Spleen (tissue), 11 donors: ENCODE measurements at regions not wholly inside any gene's neighbourhood (a gene's known extent, or its start where the extent isn't known, plus 50 kb on each side); places are given as distances from the start of the nearest gene placed in this dataset.

Experiments
- DNase-seq: peaks from one replicate; pipeline ENCODE4 v3.0.0-alpha.2; 2020
- H3K27ac ChIP-seq, 8 donors: fragments of 200-600 bp; sonication (generic) in 7 of 8; 1 replicate in 4 of 8; 2 replicates in 4 of 8; pipeline versions ENCODE4 v1.5.0 to v1.8.0; 2016 to 2021; ENCODE audit warnings: inconsistent platforms in 4 of 8, mild to moderate bottlenecking in 4 of 8, moderate library complexity in 1 of 8
- H3K27me3 ChIP-seq, 7 donors: fragments of 200-600 bp; sonication (generic) in 6 of 7; replicated peaks in 1 of 7; 1 replicate in 4 of 7; 2 replicates in 3 of 7; pipeline versions ENCODE4 v1.5.0 to v1.8.0; 2016 to 2021; ENCODE audit warnings: inconsistent platforms in 3 of 7, mild to moderate bottlenecking in 1 of 7
- H3K36me3 ChIP-seq, 6 donors: fragments of 200-600 bp; sonication (generic) in 5 of 6; 1 replicate in 4 of 6; 2 replicates in 2 of 6; pipeline versions ENCODE4 v1.5.0 to v1.8.0; 2016 to 2021; ENCODE audit warnings: inconsistent platforms in 2 of 6
- H3K4me1 ChIP-seq, 6 donors: fragments of 200-600 bp; sonication (generic) in 5 of 6; 1 replicate in 3 of 6; 2 replicates in 3 of 6; pipeline versions ENCODE4 v1.5.0 to v1.8.0; 2016 to 2021; ENCODE audit warnings: inconsistent platforms in 3 of 6
- H3K4me3 ChIP-seq, 8 donors: fragments of 200-600 bp; sonication (generic) in 7 of 8; 1 replicate in 4 of 8; 2 replicates in 4 of 8; pipeline versions ENCODE4 v1.5.0 to v1.8.0; 2016 to 2021; ENCODE audit warnings: inconsistent platforms in 4 of 8, mild to moderate bottlenecking in 4 of 8, moderate library complexity in 2 of 8
- H3K9me3 ChIP-seq, 8 donors: fragments of 200-600 bp; sonication (generic) in 7 of 8; 1 replicate in 4 of 8; 2 replicates in 4 of 8; pipeline versions ENCODE4 v1.5.0 to v1.8.0; 2016 to 2021; ENCODE audit warnings: inconsistent platforms in 4 of 8
- CTCF ChIP-seq, 11 experiments: fragments of 200-600 bp in 7 of 11; fragments of 450-650 bp in 4 of 11; sonication (generic) in 4 of 11; IDR thresholded peaks in 8 of 11; conservative IDR thresholded peaks in 3 of 11; 1 replicate in 7 of 11; 2 replicates in 4 of 11; pipeline versions ENCODE4 v1.4.0 to v1.8.0; 2016 to 2021; ENCODE audit warnings: antibody characterized with exemption in 11 of 11, inconsistent platforms in 4 of 11, mild to moderate bottlenecking in 1 of 11
- POLR2A ChIP-seq, 3 donors: fragments of 450-650 bp; IDR thresholded peaks; one replicate each; pipeline ENCODE4 v1.5.1; 2017; ENCODE audit warnings: antibody characterized with exemption in 3 of 3, mild to moderate bottlenecking in 1 of 3
- POLR2AphosphoS5 ChIP-seq, 3 donors: sonication (generic); formaldehyde crosslinking; IDR thresholded peaks; one replicate each; pipeline ENCODE4 v1.5.1; 2017; ENCODE audit warnings: antibody characterized with exemption in 3 of 3
- WGBS, 5 donors: extraction: QIAGEN DNeasy Blood & Tissue Kit in 3 of 5; methylation state at CpG; one replicate each; pipeline versions ENCODE4 v1.1.5 to v1.1.7; 2013 to 2018; 5-methylcytosine and 5-hydroxymethylcytosine counted together
- intact Hi-C: fragments of 100-400 bp; cut with DNase I; formaldehyde crosslinking; loops from one replicate; pipeline ENCODE4 v1.15.0; 2023; ENCODE audit warnings: low total_unique reads
- donor health status: healthy with polysubstance abuse.
- donor health status: DM: no; HTN: no; CAD: no; lungs with moderate emphysema.
- donor health status: DM: no; HTN: no; CAD: no.
- donor health status: Bipolar disorder and iron deficiency.
- donor health status: healthy.
- donor health status: DM: no; HTN: no; CAD: no.
- donor health status: DM: yes; HTN: yes; CAD: no.

GRCh38 chr2:129467941-129468340 is 511.5 kb upstream of the RAB6C start:
- no peaks in the 10 kb centered on the region for H3K4me1 ChIP-seq
- TF ChIP-seq CTCF (IDR thresholded peaks at IDR 0.05 in 8 of 11, conservative IDR thresholded peaks at IDR 0.05 in 3 of 11) (no peak), POLR2AphosphoS5 (IDR thresholded peaks at IDR 0.05) (no peak)
- H3K27me3 ChIP-seq, result no peaks in the 10 kb centered on the region
- no peak overlapping the region for H3K27ac ChIP-seq
- H3K36me3 ChIP-seq, result no peaks in the 10 kb centered on the region
- no peak overlapping the region for H3K4me3 ChIP-seq
- no peak for DNase-seq
- intact Hi-C loops, result no loop called here
- H3K9me3 ChIP-seq, result peaks cover 0 to 6% (median 0%) of the 10 kb centered on the region in 8 donors
- WGBS, 5 donors, result 61 to 78% (median 74%) methylated on average over 3 of the region's 3 CpGs

- intact Hi-C loops, result no loop called here
- 87 to 93% (median 92%) methylated on average over 5 of the region's 5 CpGs for WGBS, 5 donors
- Histone ChIP-seq H3K9me3 (peaks cover 0 to 6% (median 0%) of the 10 kb centered on the region in 8 donors), H3K4me3 (no peak overlapping the region), H3K27me3 (no peaks in the 10 kb centered on the region), H3K36me3 (no peaks in the 10 kb centered on the region), H3K27ac (no peak overlapping the region), H3K4me1 (no peaks in the 10 kb centered on the region)
- DNase-seq, result no peak
- no peak for TF ChIP-seq CTCF (IDR thresholded peaks at IDR 0.05 in 8 of 11, conservative IDR thresholded peaks at IDR 0.05 in 3 of 11)
- no peak for TF ChIP-seq POLR2AphosphoS5 (IDR thresholded peaks at IDR 0.05)
- no peak for TF ChIP-seq POLR2A (IDR thresholded peaks at IDR 0.05)
These were observed 510.6 kb upstream of the RAB6C start for GRCh38 chr2:129468879-129469278.

- no peak overlapping the region for H3K27ac ChIP-seq
- peaks cover 0 to 6% (median 0%) of the 10 kb centered on the region in 8 donors for H3K9me3 ChIP-seq
- 66 to 83% (median 73%) methylated on average over 5 of the region's 5 CpGs for WGBS, 5 donors
- TF ChIP-seq POLR2A (IDR thresholded peaks at IDR 0.05), result no peak
- TF ChIP-seq CTCF (IDR thresholded peaks at IDR 0.05 in 8 of 11, conservative IDR thresholded peaks at IDR 0.05 in 3 of 11), result no peak
- no peak for TF ChIP-seq POLR2AphosphoS5 (IDR thresholded peaks at IDR 0.05)
- H3K27me3 ChIP-seq, result no peaks in the 10 kb centered on the region
- no peaks in the 10 kb centered on the region for H3K36me3 ChIP-seq
- H3K4me1 ChIP-seq, result no peaks in the 10 kb centered on the region
- H3K4me3 ChIP-seq, result no peak overlapping the region
- intact Hi-C loops, result no loop called here
- no peak for DNase-seq
These were observed 510.1 kb upstream of the RAB6C start for GRCh38 chr2:129469389-129469788.

GRCh38 chr2:129469871-129470270 is 509.6 kb upstream of the RAB6C start:
- DNase-seq, result no peak
- H3K4me3 ChIP-seq, result no peak overlapping the region
- intact Hi-C loops, result no loop called here
- H3K9me3 ChIP-seq, result peaks cover 0 to 3% (median 0%) of the 10 kb centered on the region in 8 donors
- no peak overlapping the region for H3K27ac ChIP-seq
- TF ChIP-seq POLR2AphosphoS5 (IDR thresholded peaks at IDR 0.05) (no peak), CTCF (IDR thresholded peaks at IDR 0.05 in 8 of 11, conservative IDR thresholded peaks at IDR 0.05 in 3 of 11) (no peak), POLR2A (IDR thresholded peaks at IDR 0.05) (no peak)
- 83 to 94% (median 88%) methylated on average over 5 of the region's 5 CpGs for WGBS, 5 donors
- no peaks in the 10 kb centered on the region for H3K27me3 ChIP-seq
- H3K4me1 ChIP-seq, result no peaks in the 10 kb centered on the region
- no peaks in the 10 kb centered on the region for H3K36me3 ChIP-seq
